LNCAP (cell line): ENCODE measurements at regions not wholly inside any gene's neighbourhood (a gene's known extent, or its start where the extent isn't known, plus 50 kb on each side); places are given as distances from the start of the nearest gene placed in this dataset.

Source experiments
- TF ChIP-seq, protein P1 (sequence below): fragments of 450-650 bp; IDR thresholded peaks from 2 replicates; pipeline ENCODE4 v1.5.1; 2017; ENCODE audit warnings: mild to moderate bottlenecking

- TF ChIP-seq, protein P1, sequence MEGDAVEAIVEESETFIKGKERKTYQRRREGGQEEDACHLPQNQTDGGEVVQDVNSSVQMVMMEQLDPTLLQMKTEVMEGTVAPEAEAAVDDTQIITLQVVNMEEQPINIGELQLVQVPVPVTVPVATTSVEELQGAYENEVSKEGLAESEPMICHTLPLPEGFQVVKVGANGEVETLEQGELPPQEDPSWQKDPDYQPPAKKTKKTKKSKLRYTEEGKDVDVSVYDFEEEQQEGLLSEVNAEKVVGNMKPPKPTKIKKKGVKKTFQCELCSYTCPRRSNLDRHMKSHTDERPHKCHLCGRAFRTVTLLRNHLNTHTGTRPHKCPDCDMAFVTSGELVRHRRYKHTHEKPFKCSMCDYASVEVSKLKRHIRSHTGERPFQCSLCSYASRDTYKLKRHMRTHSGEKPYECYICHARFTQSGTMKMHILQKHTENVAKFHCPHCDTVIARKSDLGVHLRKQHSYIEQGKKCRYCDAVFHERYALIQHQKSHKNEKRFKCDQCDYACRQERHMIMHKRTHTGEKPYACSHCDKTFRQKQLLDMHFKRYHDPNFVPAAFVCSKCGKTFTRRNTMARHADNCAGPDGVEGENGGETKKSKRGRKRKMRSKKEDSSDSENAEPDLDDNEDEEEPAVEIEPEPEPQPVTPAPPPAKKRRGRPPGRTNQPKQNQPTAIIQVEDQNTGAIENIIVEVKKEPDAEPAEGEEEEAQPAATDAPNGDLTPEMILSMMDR = no peak
Measured at GRCh38 chr2:11947956-11948355, 201.5 kb downstream of the LPIN1 start.

- TF ChIP-seq, protein P1 = no peak
Measured at GRCh38 chr2:11949732-11950523, 203.5 kb downstream of the LPIN1 start.

DNA sequence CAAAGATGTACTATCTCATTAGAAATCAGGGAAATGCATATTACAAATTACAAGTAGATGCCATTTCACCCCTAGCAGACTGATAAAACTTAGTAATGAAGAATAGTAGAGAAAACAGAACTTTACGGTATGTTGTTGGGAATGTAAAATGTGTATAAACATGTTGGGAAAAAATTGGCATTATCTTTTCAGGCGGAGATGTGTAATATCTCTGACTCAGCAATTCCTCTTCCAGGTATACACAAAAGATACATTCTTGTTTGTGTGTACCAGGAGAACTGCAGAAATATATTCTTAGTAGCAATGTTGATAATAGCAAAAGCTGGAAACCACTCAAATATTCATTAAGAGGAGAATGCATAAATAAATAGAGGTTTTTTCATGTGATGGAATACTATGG, 204.5 kb downstream of the LPIN1 start:
- TF ChIP-seq, protein P1 = no peak

- TF ChIP-seq, protein P1 = peak; percentile 28; the same call in 1 of the 2 replicates
Measured at GRCh38 chr2:11951492-11951891, 205.1 kb downstream of the LPIN1 start.

DNA sequence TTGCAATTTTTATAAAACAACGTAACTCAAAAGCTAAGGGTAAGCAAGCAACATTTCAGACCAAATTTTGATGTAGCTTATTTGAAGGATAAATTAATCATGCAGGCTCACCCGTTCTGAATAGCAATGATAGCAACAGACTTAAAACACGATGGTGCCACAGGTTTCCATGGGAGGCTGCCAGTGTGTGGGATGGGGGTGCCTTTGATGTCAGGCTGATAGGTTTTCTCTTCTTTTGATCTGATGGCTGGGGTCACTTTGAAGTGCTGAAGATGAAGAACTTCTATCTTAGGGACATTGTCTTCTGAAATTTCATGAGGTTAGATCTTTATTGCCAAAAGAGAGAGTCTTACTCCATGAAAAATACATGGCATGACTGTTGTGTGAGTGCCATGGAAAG, 206.8 kb downstream of the LPIN1 start:
- TF ChIP-seq, protein P1 = no peak

GRCh38 chr2:11955314-11955713, 208.9 kb downstream of the LPIN1 start:
- TF ChIP-seq, protein P1 = no peak

DNA sequence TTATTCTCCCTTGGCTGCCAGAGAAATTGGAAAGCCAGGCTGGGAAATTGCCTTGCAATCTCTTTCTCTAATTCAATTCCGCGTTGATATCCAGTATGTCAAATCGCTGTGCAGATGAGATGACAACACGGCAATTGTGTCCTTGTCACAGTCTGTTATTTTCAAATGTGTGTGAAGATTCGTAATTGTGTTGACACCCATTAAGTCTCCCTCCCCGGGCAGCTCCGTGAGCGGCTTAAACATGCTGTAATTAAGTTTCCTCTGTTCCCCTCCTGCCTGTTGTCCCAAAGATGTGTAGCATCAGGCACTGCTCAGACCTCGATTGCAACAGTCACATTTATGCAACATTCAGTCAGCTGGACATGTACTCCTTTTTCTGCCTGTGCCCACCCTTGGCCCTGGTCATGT, 209.5 kb downstream of the LPIN1 start:
- TF ChIP-seq, protein P1 = no peak
